ENCODE measurements at regions not wholly inside any gene's neighbourhood (a gene's known extent, or its start where the extent isn't known, plus 50 kb on each side); places are given as distances from the start of the nearest gene placed in this dataset.

DNA sequence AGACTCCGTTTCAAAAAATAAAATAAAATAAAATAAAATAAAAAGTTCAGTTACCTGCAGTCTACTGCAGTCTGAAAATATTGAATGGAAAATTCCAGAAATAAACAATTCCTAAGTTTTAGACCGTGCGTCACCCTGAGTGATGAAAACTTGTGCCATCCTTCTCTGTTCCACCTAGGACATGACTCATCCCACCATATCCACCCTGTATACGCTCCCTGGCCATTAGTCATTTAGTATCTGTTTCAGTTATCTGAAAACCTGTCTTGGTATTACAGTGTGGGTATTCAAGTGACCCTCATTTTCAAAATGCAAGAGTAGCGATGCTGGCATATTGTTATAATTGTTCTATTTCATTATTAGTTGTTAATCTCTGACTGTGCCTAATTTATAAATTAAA, 51.8 kb upstream of the TEX48 start:
- DNase-seq (ENCODE audit: low read depth): peak; percentile 50

DNA sequence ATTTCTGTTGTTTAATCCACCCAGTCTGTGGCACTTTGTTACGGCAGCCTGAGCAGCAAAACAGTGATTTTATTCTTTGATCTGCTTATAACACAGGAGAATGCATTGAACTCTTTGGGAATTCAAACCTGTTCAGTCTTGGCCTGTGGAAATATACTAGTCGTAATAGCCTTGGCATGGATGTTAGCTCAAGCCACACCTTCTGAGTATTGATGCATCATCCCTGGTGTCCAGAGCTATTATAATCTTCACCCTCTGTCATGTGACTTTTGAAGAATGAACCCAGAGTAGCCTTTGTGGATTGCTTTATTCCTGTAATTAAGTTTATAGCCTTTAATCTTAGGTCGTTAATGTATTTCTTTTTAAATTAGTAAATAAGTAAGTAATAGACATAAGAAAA, 50.8 kb upstream of the TEX48 start:
- no peak for DNase-seq (ENCODE audit: low read depth)

Measured in non-pigmented ciliary epithelial cell (primary cell).